ACHN (cell line): ENCODE measurements at regions not wholly inside any gene's neighbourhood (a gene's known extent, or its start where the extent isn't known, plus 50 kb on each side); places are given as distances from the start of the nearest gene placed in this dataset.

Experiments
- DNase-seq: peaks from one replicate; pipeline ENCODE4 v3.0.0-alpha.2; 2015
- in situ Hi-C: cut with HindIII; loops from 2 replicates; pipeline ENCODE4 v1.10.0; 2017; ENCODE audit warnings: low sequenced_read_pairs, low pct_ligation_motif_present, low pct_unique_long_range_greater_than_20kb

- no peak for DNase-seq
- in situ Hi-C loops = no loop called here
Observed at GRCh38 chr3:21801631-21802030, 50.6 kb upstream of the ZNF385D start.

DNA sequence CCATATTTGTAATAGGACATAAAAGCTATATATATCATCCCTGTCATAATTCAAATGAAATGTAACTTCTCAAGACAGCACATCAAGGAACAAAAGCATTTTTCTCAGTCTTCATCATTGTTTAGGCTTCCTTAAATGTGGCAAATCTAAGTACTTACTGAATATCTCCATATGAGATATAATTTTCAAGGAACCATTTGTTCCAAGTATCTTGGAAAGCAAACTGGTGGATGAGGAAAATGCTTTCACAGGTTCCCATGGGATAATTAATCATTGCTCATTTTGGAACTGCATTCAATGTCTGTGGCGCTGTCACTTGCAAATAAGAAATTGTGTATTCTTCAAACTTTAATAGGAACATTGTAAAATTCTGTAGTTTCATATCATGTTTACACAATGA lies 52.6 kb upstream of the ZNF385D start:
- in situ Hi-C loops = no loop called here
- no peak for DNase-seq

DNA sequence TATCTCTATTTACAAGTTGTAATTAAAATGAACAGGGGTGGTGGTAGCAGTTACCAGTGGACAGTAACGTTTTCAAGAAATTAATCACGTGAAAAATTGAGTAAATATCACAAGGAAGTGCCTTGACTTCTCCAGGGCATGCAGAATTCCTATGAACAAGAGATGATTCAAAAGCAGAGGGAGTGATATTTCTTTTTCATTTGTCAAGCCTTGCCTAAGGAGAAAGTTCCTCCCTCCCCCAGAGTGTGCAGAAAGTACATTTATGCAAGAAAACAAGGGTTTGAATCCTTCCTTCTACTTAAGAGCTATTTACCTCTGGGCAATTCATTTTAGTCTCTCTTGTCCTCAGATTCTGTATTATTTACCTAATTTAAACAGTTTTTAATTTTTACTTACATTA lies 53.3 kb upstream of the ZNF385D start:
- in situ Hi-C loops = no loop called here
- DNase-seq = no peak

GRCh38 chr3:21806733-21807132 lies 55.7 kb upstream of the ZNF385D start:
- DNase-seq = no peak
- in situ Hi-C loops = no loop called here

DNA sequence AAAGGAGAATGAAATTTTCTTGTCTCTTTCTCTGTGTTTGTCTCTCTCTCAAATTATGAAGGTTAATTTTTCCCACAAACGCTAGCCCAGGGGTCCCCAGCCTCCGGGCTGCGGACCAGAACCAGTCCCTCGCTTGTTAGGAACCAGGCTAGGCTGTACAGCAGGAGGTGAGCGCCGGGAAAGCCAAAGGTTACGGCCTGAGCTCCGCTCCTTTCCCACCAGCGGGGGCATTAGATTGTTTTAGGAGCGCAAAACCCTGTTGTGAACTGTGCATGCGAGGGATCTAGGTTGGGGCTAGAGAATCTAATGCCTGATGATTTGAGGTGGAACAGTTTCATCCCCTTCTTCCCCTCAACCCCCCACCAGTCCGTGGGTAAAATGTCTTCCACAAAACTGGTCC lies 74.7 kb upstream of the ZNF385D start:
- DNase-seq = no peak
- in situ Hi-C loops = no loop called here

GRCh38 chr3:21826416-21826815 lies 75.4 kb upstream of the ZNF385D start:
- in situ Hi-C loops = no loop called here
- DNase-seq = no peak

DNA sequence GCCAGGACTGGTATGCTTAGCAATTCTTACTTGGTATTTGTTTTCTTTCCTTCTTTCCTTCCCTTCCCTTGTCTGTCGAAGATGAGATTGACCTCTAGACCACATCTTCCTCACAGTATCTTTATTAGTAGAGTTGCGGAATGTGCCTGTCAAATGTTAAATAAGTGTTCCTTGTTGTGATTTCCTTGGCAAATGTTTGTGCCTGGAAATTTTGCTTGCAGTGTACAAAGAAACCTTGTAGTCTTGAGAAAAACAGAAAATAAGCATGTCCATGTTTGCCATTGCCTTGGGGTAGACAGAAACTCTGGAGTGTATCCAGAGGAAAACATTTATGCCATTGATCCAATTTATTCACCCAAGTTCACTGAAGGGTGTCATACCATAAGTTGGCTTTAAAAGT lies 79.5 kb upstream of the ZNF385D start:
- in situ Hi-C loops = no loop called here
- DNase-seq = no peak

- in situ Hi-C loops = no loop called here
- no peak for DNase-seq
Observed at GRCh38 chr3:21835264-21835663, 84.3 kb upstream of the ZNF385D start.

- in situ Hi-C loops = no loop called here
- no peak for DNase-seq
Observed at GRCh38 chr3:21836227-21836626, 85.2 kb upstream of the ZNF385D start.

DNA sequence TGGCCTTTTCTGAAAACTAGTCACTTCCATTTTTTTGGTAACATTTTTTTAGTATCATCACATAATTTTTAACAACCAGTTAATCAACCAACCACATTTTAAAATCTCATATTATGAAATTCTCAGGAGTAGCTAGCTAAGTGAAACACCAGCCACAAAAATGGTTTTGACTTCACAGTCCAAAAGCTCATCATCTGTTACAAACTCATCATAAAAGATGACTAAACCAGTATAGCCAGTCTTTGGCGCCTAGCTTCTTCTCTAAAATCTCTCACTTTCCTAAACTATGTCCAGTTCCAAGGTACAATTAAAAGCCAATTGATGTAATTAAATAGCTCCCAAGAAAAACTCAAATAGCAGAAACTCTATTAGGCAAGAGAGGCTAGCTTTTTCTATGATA lies 88.2 kb upstream of the ZNF385D start:
- in situ Hi-C loops = no loop called here
- DNase-seq = no peak

DNA sequence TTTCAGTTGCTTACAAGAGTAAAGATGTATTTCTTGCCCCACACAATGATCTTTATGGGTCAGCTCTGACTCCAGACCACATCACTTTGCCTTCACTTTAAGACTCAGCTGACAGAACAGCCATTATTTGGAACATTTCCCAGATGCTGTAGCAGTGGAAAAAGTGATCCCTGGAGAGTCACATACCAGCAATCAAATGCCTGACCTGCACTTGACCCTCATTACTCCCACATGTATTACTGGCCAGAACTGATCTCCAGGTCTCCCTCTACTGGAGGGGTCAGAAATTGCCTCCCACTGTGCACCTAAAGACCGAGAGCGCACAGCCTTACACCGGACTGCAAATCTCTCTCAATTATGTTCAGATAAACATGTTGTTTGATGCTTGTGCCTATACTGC lies 88.6 kb upstream of the ZNF385D start:
- in situ Hi-C loops = no loop called here
- DNase-seq = peak; percentile 12

DNA sequence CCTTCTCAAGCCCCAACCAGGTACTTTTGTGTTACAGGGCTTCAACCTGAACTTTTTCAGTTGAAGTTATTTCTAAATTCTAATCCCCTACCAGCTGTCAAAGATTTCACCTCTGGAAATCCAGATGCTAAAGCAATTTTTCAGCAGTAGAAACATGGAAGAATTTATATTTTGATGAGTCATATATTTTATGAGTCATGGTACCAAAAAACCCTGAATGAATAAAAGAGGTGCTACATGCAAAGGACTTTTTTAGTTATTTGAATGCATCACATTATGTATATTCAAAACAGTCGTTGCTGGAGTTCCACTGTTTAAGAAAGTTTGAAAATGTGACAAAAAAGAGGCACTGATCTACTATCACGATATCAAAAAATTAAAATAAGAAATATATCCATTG lies 96.0 kb upstream of the ZNF385D start:
- DNase-seq = no peak
- in situ Hi-C loops = no loop called here

GRCh38 chr3:21859124-21860081 lies 108.4 kb upstream of the ZNF385D start:
- DNase-seq = no peak
- in situ Hi-C loops = no loop called here

DNA sequence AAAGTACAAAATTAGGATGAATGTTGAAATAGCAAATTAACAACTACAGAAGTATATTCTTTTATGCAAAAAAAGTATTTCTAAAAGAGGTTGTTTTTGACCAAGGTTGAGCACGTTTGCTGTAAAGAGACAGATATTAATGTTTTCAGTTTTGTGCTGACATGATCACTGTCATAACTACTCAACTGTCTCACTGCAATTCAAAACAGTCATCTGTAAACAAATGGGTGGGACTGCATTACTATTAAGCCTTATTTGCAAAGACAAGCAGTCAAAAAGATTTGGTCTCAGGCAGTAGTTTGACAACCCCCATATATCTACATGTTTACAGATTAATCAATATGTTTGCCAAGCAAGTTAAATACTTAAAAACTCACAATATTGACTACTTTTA lies 109.1 kb upstream of the ZNF385D start:
- no peak for DNase-seq
- in situ Hi-C loops = no loop called here

GRCh38 chr3:21860657-21861056 lies 109.6 kb upstream of the ZNF385D start:
- no peak for DNase-seq
- in situ Hi-C loops = no loop called here

DNA sequence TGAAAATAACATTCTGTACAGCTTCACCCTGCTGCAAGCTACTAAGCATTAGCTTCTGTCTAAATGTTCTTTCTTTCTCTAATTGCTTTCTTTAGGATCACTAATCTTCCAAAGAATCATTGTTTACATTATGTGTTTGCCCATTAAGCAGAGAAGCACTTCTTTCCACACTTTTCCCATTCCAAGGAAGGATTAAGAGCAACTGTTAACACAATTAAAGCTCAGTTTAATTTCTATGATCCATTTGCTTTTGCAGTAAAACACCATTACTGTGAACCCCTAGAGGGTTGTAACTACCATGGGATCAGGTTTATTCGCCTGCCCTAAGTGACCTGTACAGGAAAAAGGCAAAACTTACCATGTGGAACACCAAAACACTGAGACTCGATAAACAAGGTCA lies 125.8 kb upstream of the ZNF385D start:
- DNase-seq = no peak
- in situ Hi-C loops = no loop called here

- in situ Hi-C loops = no loop called here
- DNase-seq = no peak
Observed at GRCh38 chr3:21877214-21877754, 126.3 kb upstream of the ZNF385D start.

DNA sequence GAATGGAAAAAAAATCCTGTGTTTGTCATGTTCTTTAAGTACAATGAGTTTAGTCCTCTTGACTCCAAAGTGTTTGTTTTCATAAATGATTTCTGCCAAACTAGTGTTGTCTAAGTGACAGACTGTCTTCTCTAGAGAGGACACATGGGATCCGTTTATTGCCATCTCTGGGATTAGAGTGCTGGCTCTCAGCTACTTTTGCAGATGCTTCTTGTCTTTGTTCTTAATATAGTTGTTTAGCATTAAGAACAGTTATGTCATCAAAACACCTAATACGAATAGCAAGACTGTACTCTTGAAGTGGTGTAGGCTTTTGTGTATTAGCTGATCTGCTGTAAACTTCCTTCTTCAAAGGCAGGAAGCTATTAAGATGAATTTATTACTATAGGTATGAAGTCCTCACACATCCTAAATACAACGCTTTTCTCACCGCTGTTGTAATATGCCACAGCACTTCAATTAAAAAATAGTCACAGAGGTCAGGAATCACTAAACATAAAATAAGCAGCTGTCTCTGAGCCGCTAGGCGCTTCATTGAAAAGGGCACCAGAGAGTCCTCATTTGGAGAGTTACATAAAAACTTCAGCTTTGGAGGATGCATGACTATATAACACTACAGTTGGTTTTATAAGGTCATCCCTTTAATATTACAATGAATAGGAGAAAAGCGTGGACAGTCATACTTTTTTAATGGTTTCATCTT lies 128.3 kb upstream of the ZNF385D start:
- no peak for DNase-seq
- in situ Hi-C loops = no loop called here

DNA sequence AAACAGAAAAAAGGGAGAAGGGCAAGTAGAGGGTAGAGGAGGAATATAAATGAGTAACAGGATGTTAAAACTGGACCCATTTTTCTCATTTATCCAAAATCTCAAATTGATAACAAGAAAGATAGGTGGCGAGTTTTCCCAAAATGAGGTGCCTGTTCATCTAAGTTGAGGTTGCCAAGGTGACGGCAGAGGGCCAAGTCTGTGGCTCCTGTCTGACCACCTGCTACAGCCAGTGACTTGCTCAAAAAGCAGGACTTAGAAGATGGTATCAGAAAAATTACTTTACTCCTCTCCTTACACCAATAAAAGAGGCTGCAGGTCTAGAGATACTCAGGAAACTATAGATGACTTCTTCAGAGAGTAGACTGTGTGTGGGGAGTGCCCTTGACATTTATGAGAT lies 137.6 kb upstream of the ZNF385D start:
- in situ Hi-C loops = no loop called here

DNA sequence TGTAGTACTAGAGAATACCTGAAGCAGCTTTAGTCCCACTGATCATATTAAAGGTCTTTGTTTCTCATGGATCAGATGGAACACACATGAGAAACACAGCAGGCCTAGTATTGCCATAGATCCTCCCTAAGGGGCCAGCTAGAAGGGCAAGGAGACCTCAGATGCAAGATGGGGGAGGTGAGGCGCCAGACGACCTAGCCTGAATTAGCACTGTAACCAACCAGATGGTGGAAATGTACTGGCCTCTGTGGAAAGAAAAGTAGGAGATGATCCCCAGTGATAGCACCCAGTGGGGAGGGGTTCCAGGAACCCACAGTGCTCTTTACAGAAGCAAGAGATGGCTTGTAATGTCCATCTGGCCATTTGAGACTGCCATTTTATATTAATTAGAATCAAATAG lies 138.2 kb upstream of the ZNF385D start:
- DNase-seq = no peak
- in situ Hi-C loops = no loop called here

More for the DNA sequence above, 137.6 kb upstream of the ZNF385D start:
- no peak for DNase-seq
